Activated naive CD4-positive, alpha-beta T cell (primary cell): ENCODE measurements at regions not wholly inside any gene's neighbourhood (a gene's known extent, or its start where the extent isn't known, plus 50 kb on each side); places are given as distances from the start of the nearest gene placed in this dataset.

Source experiments
- DNase-seq, 4 experiments: peaks; one replicate each; lab custom pipeline; 2025; lab: John Stamatoyannopoulos, UW

DNA sequence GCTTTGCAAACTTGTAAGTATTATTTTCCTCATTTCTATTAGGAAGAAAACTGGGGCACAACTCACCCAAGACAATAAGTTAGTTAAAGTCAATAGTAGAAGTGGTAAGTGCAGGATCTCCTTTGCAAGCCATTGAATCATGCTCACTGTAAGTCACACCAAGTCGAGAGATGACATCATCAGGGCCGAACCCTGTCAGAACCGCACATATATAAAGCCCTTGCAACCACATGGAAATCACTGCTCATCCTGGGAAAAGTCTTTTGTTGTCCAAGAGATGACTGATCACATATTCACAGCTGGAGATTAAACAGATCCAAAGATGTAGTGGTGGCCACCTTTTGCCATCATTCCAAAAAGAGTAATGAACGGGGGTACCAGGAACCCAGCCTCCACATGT lies 484.8 kb upstream of the ID2 start:
- no peak for DNase-seq

DNA sequence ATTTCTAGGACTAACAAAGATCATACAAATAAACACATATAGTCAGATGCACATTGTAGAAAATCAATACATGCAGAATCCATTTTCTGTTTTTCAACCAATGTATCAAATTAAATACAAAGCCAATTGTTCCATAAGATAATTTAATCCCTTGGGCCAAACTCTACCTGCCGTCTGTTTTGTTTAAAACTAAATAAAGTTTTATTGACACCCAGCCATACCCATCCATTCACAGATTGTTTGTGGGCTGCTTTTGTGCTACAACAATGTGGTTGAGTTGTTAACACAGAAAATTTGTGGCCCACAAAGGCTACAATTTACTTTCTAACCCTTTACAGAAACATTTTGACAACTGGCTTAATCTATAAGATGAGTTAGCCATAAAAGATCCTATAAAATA lies 484.0 kb upstream of the ID2 start:
- no peak for DNase-seq

DNA sequence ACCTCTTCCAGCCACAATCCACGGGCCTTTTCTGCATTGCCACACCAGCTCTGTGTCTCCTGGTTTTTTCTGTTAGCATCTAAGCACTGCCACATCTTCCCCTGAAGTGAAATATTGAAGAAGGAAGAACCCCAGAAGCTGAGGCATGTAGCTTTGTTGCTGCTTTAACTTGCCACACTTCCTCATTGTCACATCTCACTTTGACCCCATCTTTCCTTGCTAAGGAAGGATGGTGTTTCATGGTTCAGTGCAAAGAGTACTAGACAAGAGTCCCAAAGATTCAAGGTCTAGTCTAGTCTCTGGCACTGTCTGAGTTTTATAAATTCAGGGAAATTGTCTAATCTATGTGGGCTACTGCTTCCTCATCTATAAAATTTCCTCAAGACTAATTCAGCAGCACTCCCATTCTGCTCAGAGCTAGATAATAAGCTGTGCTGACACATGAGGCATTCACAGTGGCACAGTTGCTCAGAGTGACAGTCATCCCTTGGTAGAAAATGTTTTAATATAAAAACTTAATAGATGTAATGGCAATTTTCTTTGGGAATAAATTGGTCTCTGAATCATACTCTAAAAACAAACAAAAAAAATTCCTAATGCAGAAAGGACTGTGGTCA lies 483.0 kb upstream of the ID2 start:
- DNase-seq, result no peak

DNA sequence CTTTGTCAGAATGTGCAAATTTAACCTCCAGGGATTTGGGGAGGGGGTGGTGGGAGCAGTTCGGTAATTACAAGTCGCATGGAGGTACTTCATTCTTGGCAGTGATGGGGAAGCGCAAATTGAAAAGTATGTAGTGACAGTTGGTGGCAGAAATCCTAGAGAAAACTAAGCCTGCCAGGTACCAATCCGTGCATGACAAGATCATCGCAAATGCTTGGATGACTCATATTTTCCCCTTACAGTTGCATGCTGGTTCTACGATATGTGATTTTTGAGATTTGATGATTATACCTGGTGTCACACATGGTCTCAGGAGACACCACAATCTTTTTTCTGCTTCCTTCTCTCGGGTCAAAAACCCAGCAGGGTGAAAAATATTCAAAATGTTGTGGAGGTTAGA lies 479.7 kb upstream of the ID2 start:
- DNase-seq, result no peak

DNA sequence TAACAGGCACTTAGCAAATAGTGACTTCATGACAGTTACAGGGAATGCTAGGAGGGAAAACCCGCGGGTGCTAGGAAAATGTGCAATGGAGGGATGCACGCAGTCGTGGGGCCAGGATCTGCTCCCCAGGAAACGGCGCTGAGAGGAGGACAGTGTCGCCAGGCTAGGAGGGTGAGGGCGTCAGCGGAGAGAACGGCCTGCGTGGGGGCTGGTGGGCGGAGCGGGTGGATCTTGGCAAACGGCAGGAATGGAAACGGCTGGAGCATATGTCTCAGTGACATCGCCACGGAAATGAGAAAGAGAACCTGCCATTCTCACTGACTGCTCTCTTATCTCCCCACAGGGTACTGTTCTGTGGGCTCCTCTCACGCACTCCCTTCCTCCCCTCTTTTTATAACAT lies 478.5 kb upstream of the ID2 start:
- DNase-seq, result no peak

DNA sequence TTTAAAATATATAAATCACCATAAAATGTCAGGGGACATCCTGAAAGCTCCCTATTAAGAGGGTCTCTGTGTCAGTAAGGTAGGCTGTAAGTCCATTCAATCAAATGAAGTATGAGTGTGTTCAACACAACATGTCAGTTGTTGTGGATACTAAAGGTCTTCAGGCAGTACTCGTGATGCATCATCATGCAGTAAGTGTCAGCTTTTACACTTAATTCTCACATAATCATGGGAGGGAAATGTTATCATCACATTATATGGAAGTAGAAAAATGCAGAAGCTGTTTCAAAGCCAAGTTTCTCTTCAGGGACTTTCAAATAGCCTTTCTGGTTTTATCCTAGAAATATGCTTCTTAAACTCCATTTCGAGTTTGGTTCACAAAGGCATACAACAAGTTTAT lies 477.1 kb upstream of the ID2 start:
- no peak for DNase-seq

DNA sequence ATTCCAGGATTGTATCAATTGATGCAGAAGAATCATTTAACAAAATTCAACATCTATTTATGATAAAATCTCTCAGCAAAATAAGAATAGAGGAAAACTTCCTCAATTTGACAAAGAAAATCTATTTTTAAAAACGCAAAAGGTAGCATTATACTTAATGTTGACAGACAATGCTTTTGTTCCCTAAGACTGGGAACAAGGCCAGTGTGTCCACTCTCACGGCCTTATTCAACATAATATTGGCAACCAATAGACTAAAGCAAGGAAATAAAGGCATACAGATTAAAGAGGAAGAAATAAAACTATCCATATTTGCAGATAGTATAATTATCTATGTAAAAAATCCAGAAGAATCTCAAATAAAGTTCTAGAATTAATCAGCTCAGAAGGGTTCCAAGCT lies 472.4 kb upstream of the ID2 start:
- no peak for DNase-seq

DNA sequence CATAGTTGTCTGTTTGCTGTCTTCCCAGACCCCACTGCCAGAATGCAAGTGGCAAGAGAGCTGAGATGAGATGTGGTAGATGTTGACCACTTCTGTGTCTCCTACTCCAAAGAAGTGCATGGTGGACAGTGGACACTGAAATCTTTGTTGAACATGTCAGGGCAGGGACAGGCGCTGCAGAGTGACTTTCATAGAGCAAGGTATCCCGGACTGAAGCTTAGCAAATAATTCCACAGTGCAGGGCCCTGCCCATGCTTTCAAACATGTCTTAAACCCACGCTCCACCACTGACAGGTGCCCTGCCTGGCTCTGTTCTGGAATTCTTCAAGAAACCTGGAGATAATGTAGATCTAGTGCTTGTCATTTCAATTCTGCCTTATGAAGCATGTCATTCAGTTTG lies 470.5 kb upstream of the ID2 start:
- DNase-seq, result no peak

DNA sequence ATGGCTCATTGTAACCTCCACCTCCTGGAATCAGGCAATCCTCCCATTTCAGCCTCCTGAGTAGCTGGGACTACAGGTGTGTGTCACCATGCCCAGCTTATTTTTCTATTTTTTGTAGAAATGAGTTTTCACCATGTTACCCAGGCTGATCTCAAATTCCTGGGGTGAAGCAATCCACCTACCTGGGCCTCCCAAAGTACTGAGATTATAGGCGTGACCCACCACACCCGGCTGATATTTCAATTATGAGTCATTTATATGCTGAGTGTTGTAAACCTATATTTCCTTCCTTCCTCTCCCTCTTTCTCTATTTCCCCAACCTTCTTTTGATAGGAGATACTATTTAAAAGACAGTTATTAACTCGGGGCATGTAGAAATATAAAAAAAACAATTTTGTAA lies 469.6 kb upstream of the ID2 start:
- no peak for DNase-seq

DNA sequence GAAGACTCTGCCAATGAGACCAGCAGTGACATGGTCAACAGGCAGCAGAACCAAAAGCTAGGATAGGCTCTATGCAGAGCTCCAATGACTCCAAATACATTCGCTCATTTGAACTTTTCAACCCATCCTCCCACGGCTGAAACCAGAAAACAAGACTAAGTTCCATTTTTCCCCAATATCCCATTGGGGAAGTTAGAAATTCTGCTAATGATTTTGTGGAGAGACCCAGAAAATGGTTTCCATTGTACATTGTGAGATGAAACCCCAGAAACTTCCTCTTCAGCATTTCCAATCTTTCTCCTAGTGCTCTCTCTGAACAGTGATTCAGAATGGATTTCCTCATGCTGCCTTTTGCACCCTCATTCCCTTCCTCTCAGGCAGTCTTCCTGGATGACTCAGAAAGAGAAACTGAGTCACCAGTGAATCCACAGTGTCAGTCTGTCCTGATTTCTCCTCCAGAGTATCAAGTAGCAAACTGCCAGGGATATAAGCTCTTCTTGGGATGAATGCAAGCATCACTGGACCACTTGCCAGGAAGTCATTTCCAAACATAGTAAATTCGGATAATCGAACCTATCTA lies 467.7 kb upstream of the ID2 start:
- no peak for DNase-seq

DNA sequence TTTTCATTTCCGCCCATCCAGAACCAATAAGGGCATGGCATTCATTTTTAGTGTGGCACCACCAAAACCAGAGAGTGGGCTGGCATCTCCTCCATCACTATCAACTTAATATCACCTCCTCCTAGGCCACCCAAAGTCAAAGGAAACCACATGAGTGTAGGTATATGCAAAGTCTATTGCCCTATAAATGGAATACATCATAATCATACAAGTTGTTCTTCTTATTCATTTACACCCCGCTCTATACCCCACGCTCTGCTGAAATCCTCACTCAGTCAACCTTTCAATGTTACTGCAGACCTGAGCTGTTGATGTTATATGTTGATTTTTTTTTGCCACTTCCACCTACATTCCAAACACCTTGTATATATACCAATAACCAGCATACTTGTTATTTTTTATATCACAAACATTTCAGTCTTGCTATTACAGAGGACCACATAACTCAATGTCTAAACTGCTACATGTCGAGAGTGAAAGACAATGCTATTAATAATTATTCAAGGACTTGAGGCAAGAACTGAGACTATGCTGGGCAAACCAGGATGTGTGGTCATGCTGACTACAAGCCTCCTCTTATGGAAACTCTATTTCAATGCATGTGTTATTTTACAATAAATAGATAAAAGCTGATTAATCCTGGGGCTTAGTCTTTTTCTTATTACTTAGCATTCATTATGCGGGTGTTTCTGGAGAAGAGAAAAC lies 466.5 kb upstream of the ID2 start:
- DNase-seq, result no peak

DNA sequence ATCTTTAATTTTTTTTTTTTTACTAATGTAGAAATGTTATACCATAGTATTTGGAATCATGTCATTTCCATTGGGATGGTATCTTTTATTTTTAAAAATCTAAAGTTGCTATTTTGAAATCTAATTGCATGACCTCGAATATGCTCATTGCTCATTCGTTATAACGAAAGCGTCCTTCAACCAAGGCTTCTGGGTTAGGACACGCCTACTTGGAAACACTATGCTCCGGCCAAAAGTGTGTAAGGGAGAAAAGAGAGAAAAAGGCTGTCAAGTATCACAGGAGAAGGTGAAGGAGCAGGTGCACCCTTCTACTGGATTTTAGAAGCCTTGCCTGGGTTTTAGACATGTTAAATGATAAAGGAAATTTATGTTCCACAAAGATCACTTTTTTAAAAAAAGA lies 465.9 kb upstream of the ID2 start:
- DNase-seq, result no peak

DNA sequence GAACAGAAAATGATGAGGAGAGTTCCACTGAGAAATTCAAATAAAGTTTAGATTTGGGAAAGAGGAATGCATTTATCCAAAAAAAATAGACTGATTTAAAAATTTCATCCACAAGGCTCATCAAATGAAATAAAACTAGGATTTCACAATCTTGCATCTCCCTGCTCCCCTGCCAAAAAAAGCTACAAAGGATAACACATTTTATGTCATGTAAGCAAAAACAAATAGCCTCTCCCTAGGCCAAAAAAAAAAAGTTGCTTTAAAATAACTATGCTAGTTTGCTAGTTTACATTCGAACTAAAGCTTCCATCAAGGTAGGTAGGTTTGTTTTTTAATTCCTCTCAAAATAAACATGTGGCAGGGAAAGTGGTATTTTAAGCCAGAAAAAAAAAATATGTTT lies 465.5 kb upstream of the ID2 start:
- DNase-seq, result no peak

DNA sequence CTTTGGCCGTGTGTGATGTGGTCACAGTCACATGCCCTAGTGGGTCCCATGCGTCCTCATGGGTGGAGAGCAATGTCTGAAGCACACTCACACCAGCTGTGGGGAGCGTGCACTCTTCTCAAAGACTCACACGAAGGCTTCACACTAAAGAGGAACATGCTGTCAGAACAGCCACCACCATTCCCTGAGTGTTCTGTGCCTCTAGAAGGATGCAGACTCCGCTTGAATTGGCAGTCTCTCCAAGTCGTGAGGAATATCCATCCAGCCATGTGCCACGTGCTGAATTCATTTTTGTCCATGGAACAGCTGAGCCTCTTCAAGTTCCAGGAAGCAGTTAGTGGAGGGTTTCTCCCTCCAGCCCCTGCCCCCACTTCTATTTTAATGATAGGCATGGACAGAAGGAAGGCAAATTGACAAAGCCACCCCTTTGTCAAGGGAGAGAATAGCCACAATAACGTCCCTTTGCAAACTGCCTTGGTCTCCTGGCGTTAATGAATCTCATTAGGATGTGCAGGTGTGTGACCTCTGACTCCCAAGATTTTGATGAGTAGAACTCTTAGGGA lies 464.3 kb upstream of the ID2 start:
- DNase-seq, result no peak

DNA sequence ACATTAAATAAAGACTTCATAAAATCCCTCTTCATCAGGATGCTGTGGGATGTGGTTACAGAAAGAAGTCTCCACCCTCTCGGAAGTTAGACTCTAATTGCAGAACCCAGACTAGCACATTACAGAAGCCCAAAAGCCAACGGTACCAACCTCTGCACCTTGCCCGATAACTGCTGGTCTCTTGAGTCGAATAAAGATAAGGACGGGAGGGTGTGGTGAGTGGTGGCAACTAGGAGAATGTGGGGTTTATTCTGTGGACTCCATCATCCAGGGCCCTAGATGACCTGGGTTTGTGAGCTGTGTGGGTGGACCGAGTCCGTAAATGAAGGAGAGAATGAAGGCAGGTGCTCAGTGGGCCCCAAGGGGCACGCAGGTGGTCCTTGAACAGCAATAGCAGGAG lies 462.8 kb upstream of the ID2 start:
- DNase-seq, result no peak

DNA sequence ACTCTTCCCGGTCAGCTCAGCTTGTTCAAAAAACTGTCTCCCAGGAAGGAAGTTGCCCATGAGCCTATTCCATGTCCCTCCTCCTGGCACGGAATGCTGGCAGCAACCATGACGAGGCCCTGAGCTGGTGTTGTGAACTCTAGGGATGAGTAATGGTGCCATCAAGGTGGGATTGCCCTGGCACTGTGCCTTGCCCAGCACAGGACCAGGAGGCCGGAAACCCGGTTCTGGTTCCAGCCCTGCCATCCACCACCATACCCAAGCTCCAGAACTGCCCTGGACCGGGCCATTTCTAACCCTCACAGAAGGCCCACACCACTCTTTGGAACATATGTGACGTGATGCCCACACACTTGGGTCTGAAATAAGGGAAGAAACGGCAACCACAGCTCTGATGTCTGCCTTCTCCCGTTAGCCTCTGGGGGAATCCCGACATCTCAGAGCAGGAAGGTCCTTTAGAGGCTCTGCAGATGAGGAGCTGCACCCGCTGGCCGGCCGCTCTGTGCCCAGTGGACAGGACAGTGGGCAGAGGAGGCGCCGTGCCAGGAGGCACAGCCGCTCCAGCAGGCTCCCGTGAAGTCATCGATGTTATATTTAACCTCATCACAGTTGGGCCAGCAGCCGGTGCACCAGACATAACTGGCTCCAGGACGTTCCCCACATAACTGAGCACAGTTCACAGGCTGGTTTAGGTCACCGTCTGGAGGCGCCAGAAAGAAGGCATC lies 462.1 kb upstream of the ID2 start:
- no peak for DNase-seq

DNA sequence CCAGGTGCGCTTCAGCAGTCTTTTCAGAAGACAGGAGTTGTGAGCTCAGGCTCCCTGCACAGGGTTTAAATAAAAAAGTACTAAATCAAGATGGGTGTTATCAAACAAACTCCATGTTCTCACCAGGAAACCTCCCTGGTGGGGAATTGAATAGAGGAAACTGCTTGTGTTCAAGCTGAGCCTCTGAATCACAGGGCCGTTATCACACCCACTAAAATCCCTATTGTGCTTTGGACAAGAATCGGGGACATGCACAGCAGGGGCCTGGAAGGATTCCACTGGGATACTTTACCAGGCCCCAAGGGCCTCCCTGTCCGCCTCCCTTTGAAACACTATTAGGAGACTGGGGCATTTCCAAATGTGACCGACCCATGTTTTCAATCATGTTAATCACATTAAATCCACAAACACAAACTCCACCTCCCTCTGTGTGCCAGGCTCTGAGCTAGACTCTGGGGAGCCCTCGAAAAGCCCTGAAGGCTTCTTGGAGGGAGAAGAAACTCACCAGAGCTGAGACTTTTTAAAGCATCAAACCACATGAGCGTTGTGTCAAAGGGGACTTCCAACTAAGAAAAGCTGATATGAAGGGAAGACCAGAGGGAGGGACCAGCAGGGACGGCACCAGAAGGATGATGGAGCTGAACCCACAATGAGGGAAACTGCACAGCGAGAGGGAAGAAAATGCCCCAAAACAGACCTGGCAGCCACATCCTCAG lies 458.7 kb upstream of the ID2 start:
- DNase-seq, result no peak

DNA sequence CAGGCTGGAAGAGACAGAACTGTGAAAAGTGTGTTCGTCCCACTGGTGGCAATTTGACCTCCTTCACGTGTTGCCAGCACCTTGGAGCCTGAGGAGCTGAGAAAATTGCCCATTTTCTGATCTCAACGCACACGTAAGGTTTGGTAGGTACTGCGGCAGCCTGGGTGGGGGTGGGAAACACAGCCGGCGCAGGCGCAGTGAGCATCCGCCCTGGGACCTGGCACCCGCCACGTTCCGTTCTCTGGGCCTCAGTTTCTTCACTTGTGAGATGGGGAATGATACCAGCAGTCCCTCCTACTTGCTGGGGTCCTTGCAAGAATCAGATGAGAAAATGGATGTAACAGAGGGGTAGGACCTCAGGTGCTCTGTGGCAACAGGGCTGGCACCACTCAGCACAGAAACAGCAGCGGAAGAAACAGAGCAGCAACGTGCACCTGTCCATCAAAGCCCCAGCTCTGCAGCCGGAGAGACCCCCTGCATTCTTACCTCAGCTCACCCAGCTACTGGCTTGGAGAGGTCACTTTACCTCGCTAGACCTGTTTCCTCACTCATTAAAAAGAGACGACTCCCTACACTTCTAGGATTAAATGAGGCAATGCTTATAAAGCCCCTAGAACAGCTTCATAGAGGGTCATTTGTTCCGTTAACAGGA lies 458.0 kb upstream of the ID2 start:
- DNase-seq, result no peak

DNA sequence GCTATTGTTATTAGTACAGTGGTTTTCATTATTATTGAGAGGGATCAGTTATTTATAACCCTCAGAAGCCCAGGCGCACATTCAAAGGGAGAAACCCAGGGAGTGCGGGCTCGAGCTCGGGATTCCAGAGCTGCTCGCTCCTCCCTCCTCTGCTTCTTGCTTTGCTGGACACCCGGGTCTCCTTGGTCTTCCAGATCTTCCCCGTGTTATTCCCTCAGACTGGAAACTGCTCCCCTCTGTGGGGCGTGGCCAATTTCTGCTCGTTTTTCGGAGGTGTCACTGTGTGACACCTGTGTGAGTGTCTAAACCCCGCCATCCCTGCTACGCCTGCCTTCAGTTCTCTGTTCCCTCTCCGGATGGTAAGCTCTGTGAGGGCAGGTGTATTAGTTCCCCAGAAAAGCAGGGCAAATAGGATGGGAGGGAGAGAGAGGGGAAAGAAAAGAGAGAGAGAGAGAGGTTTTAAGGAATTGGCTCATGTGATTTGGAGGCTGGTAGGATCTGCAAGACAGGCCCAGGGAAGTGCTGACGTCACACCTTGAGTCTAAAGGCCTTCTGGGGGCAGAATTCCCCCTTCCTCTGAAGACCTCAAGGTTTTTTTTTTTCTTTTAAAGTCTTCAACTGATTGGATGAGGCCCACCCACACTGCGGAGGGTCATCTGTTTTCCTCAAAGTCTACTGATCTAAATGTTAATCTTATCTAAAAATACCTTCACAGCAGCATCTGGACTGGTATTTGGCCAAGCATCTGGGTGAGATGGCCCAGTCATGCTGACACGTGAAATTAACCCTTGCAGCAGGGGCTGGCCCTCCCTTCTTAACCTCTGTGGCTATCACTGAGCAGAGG lies 457.3 kb upstream of the ID2 start:
- DNase-seq, result no peak

DNA sequence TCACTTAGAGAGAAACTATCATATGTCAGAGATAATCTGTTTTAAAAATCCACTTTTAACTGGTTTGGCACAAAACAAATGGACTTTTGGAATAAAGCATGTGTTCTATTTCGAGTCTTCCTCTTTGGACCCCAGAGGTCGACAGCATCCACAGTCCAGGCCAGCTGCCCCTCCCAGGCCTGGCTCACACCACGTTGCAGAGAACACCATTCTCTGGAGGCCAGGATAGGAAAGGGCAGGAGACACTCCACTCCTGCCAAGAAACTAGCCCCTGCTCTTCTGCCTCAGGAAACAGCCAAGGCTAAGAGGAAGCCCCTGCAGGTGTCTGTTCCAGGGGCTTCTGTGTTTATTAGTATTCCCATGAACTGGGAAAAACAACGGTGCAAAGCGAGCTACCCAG lies 456.6 kb upstream of the ID2 start:
- DNase-seq, result no peak

DNA sequence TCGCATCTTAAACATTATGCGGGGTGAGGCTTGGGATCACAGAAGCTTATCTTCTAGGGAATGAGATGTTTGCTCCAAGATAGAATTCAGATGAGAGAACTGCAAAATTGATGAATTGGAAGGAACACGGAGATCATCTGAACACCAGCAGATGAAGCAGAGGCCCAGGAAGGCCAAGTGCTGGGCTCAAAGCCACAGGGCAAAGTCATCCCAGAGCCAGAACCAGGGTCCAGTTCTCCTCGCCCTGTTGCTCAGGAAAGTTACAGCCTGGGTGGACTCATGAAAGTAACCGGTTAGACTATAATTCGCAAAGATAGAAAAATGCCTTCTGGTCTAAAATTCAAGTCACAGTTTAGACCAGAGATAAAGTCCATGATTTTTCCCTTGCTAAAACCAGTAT lies 456.1 kb upstream of the ID2 start:
- DNase-seq, result no peak
